NCI-H2171 (cell line): ENCODE measurements at regions not wholly inside any gene's neighbourhood (a gene's known extent, or its start where the extent isn't known, plus 50 kb on each side); places are given as distances from the start of the nearest gene placed in this dataset.

ENCODE experiments used
- DNase-seq: peaks from one replicate; lab custom pipeline; 2025; lab: John Stamatoyannopoulos, UW

DNA sequence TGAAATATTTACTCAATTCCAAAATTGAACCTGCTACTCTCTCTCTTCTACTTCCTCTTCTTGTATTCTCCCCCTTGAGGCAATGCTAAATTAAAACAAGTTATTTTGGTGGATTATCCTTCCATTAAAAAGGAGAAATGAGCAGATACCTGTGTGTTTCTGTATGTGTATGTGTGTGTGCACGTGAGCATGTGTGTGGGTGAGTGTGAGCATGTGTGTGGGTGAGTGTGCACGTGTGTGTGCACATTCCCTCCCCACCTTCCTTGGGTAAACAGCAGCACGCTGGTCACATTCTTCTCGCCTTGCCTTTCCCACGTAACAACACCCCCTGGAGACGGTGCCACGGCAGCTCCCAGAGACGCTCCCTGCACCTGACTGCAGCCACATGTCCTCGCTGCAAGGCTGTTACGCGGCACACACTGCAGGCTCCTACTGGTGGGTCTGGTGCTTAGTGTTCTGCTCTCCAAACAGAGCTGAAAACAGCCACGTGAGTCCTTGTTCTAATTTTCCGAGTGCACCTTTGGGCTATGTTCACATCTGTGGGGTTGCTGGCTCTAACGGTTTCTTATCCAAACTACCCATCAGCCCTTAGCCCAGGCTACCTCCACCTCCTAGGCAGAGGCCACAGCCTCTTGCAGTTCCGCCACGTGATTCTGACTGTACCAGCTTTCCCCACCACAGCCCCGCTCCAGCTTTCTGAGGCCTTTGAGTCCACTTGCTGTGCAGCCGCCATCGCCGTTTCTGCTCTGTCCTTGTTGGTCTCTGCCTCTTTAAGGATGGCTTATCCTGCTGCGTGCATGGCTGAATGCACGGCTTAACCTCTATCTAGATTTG is 123.4 kb downstream of the CTTN start:
- DNase-seq: no peak

DNA sequence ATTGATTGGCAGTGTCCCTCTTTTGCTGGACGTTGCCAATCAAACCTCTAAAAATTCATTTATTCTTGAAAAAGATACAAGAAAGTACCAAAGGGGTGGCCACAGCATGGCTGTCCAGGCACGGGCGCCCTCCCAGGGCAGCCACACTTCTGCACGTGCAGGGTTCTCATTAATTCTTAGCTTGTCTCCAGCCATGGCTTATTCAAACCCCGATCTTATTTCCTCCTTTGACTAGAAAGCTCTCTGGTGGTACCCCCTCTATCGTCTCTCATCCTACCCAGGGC is 123.9 kb downstream of the CTTN start:
- no peak for DNase-seq

DNA sequence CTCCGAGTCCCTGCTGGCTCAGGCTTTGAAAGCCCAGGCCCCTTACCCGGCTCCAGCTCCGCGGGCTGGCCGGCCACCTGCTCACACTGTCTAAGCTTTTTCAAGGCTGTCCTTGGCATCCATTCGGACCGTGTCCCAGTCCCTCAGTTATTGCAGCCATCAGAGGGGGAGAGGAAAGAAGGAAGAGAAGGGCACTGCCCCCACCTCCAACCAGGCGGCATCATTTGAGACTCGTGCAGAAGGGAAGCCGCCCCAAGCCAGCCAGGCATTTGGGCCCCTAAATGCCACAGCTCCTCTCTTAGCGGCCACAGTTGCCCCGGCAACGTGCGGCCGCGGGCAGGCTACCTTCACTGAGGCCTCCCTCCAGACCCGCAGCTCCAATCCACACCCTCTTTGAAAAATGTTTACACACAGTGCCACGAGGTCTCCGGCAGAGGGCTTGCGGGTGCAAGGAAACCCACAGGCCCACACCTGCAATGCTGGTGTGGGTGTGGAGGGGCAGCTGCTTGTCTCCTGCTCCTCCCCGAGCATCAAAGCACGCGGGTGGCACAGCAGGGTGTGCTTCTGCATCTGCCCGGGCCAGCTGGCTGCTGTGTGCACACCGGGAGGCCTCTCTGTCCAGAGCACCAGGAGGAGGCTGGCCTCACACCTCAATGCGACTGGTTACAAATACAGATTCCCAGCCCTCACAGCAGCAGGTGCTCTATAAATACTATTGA is 124.4 kb downstream of the CTTN start:
- no peak for DNase-seq

DNA sequence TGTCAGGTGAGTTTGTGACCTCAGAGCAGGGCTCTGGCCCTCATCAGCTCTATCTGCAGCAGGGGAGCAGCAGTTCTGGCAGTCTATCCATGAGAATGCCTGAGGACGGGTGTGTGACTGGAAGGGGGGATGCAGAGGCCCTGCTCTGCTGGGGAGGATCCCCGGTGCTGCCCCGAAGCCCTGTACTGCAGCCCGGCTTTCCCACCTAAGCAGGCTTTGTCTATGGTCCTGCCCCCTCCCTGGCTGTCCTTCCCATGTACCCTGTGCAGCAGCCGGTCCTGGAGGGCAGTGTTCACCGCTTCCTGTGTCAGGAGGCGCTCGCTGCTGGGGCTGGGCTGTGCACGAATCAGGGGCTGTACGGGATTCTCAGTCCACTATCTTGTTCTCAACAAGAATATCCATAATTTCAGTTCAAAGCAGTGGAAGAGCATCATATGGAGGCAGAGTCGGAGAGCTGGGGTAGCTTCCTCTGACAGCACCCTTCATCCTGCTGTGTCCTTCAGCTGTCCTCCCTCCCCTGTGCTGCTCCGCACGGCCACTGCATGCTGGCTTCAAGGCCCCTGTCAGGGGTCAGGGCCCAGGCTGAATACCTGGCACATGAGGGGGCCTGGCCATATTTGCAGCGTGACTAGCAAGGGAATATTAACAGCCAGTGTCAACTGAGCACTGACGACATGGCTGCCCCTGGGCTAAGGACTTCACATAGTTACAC is 125.2 kb downstream of the CTTN start:
- DNase-seq: no peak

DNA sequence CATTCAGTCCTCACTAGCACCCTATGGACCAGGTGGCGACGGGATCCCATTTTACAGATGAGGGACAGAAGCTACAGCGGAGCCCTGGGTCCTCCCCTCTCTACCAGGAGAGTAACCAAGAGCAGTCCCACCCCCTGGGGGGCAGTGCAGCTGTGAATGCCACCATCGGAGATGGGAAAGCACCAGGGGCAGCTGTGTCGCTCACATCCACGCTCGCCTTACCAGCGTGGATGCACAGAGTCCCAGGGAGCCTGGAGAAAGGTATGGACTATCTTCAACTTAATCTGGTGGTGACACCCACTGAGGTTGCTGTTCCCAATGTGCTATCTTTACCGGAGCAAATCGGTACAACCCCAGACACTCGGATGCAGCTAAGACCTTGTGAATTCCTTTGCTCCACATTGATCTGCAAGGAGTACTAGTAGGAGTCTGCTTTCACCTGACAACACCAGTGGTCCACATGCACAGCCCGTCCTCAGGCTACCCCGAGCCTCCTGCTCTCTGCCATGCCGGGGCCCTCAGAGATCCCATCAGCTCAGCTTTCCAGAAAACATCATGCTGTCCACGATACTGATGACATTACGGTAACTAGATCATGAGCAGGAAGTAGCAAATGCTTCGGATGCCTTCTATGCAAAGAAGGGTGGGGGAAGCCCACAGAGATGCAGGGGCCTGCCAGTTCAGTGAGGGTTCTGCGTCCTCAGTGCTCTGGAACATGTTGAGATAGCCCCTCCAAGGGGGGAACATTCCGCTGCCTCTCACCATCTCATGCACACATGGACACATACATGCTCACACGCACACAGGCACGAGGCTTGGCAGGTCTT is 126.0 kb downstream of the CTTN start:
- no peak for DNase-seq

DNA sequence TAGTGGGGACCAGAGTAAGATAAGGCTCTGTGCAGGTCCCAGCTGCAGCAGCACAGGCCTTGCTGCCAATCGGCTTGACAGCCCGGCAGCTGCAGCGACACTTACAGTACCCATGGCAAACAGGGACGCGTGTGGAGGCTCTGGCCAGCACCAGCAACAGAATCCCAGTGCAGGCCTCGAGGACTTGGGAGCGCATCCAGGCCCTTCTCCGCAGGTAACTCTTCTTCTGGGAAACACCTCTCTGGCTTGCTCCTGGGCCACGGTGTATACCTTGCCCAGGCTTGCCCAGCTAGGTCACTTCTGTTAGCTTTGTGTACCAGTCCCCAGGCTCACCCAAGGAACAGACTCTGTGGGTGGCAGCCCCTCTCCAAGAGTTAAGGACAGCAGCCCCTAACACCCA is 126.7 kb downstream of the CTTN start:
- DNase-seq: no peak

DNA sequence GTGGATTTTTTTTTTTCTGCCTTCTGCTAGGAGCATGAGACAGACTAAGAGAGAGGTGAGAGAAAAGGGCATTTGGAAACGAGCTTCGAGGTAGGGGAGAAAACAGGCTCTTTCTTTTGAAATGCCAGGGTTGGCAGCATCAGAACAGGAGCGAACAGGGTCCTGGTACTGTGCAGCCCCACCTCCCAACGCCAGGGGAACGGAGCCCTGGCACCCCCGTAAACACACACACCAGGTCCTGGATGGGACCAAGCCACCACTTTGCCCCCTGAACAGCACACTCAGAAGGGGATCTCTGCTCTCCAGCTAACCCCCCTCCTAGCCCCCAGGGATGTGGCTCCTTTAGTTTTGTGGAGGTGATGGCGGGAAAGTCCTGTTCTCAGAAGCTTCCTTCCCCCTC is 127.1 kb downstream of the CTTN start:
- DNase-seq: no peak

DNA sequence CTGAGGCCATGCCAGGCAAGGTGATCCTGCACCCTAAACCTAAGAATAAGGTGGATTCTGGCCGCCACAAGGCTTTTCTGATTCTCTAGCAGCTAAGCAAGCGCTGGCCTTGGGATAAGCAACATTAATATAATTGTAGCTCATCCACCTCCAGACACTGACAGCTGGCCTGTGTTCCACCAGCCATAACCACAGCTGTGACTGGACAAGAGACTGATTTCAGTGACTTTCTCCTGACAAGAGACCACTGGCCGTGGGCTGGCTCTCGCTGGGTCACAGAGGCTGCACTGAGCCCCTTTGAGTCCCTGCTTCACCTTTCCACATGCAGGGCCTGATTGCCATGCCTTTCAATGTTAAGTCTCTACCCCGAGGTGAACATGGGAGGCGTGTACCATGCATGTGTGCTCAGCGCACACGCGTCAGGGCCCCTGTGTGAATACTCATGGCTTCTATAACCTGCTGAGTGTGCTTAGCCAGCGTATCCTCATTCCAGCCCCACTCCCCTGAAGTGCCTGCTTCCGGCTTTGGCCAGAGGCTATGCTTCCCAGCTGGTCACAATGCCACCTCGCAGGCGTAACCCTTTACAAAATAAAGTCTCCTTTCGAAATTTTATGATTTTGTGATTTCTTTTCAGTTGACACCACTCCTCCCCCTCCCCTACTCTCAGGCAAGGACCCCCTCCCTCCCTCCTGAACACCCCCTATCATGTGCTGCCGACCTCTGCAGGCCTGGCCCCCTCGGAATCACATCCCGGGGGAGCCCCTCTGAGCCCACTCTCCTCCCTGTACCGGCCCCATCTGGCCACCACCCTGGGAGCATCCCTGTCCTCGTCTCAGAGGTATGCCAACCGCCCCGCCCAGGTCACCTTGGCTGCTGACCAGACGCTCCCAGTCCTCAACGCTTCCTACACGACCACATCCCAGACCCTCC is 128.1 kb downstream of the CTTN start:
- no peak for DNase-seq

DNA sequence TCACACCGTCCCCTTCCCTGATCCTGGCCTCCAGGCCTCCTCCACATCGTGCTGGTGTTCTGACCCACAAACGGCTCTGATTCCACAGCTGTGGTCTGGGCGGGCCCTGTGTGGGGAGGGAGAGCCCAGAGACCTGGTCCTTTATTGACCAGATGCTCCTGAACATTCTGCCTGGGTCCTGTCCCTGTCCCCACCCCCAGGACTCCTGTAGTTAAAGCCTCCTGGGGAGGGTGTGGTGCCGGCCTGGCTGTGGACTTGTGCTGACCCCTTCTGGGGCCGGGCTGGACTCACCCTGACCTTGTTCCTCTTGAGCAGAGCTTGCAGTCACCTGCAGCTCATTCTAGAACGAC is 128.7 kb downstream of the CTTN start:
- no peak for DNase-seq

DNA sequence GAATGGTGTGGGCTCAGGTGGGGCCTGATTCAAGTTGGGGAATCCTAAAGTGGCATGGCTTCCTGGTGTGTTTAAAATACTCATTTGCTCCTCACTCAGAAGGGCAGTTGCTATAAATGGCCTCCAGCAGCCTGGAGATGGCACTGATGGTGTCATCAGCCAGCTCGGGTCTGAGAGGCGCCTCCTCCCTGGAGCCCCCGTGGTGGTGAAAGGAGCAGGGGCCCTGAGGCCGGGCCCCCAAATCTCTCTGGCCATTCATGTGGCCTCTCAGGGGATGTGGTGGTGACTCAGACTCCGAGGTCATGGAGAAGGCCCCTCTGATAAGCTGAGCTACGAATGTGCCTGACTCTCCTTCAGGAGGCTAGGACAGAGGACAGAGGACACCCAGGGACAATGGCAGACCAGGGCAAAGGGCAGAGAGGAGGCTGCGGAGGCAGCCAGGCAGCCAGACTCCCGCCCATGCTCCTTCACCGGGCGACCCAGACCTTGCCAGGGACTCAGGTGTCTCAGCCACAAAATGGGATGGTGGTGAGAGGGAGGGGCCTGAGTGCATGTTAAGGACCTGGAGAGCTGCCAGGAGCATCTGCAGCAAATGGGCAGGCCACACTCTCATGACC is 129.2 kb downstream of the CTTN start:
- no peak for DNase-seq

DNA sequence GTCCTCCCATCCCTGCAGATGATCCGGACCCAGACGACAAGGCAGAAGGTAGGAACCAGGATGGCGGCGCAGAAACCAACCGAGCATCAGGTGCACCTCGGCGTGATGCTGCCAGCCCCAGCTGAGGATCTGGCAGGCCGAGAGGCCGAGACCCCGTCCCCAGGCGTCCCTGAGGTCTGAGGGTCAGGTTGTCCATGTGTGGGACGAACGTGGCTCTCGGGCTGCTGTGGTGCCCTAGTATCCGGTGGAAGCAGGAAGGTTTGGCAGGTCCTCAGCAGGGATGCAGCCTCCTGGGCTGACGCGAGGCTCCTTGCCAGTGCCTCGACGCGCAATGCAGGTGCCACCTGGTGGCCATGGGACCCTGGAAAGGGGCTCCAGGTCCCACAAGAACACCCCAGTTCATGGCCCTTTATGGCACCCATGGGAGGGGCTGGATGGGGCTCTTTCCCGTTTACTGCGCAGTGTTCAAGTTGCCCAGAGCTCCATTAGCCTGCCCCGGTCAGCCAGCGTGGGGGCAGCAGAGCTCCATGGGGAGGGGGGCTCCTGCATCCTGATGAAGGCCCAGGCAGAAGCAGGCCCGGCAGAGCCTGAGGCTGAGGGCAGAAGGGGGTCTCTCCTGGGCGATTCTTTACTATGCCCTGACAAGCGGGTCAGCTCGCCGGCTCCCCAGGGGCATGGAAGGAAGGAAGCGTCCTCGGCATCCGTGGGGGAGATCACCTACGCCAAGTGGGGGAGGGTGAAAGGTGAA is 129.9 kb downstream of the CTTN start:
- no peak for DNase-seq

DNA sequence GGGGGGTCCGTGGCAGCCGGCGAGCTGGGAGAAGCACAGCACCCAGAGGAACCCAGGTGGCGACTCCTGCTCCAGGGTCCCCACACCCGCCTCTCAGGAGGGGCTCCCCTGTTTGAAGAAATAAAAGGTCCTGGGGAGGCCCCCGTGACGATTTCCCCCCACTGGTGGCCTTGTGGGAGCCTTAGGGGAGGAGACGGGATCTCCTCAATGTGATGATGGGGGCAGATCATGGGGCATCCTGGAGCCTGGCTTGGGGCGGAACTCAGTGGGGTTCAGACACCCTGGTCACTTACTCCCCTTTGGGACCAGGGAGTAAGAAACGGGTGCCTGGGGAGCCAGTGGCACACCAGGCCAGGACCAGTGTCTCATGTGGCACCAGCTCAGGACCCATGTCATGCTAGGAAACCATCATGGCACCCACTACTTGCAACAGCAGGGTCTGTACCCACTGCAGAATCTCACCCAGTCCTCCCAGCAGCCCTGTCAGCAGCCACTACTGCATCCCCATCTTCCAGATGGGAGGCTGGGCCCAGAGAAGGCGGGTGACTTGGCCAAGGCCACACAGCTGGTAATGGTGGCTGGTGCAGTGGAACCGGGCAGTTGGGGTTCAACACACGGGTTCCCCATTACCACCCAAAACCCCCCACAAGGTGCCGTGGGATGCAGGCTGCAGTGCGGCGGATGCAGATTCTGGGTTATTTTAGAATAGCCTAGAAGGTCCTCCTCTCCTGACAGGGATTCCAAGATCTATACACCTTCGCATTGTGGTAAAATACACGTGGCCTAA is 130.7 kb downstream of the CTTN start:
- DNase-seq: no peak

DNA sequence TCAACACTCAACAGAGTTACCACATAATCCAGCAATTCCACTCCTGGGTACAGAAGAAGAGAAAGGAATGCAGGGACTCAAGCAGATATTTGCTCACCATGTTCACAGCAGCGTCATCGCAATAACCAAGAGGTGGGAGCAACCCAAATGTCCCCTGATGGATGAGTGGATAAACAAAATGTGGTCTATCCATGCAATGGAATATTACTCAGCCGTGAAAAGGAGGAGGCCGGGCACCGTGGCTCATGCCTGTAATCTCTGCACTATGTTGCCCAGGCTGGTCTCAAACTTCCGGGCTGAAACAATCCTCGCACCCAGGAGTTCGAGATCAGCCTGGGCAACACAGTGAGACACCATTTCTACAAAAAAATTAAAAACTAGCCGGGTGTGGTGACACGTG is 131.7 kb downstream of the CTTN start:
- no peak for DNase-seq

DNA sequence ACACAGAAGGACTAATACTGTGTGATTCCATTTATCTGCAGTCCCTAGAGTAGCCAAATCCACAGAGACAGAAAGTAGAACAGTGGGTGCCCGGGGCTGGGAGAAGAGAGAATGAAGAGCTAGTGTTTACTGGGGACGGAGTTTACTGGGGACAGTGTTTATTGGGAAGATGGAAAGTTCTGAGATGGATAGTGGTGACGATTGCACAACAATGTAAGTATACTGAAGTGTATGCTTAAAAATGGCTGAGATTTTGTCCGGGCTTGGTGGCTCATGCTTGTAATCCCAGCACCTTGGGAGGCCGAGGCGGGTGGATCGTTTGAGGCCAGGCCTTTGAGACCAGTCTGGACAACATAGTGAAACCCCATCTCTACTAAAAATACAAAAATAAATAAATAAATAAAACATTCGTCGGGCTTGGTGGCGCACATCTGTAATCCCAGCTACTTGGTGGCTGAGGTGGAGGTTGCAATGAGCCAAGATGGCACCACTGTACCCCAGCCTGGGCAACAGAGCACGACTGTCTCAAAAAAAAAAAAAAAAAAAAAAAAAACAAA is 132.4 kb downstream of the CTTN start:
- no peak for DNase-seq

DNA sequence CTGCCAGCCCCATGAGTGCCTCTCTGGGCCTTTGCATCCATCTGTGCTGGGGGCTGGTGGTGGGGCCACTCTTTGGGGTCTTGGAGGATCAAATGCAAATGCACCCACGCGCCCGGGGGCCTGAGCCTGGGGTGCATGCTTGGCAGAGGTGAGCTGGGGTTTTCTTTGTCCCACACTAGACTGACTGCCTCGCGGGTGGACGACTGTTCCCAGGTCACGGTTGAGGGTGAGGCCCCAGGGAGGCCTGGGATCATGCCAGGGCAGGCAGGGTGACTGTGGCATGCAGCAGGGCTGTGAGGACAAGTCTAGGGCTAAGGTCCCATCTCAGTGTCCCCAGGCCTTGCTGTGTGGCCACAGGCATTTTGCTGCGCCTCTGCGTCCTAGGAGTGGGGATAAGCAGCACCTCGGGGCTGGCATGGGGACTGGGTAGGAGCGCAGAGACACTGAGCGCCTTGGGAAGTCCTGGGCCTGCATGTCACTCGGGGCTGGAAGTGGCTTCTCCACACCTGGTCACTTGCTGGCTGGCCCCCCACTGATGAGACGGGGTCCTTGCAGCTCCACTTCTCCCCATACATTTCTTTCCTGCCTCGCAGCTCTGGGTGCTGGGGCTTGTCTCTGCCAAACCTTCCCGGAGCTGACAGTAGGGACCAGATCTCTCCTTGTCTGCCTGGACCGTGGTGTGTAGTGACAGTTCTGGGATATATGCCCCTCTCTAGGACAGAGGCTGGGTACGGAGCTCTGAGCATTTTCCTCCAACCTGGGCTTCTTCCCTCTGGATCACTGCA is 133.1 kb downstream of the CTTN start:
- DNase-seq: no peak

DNA sequence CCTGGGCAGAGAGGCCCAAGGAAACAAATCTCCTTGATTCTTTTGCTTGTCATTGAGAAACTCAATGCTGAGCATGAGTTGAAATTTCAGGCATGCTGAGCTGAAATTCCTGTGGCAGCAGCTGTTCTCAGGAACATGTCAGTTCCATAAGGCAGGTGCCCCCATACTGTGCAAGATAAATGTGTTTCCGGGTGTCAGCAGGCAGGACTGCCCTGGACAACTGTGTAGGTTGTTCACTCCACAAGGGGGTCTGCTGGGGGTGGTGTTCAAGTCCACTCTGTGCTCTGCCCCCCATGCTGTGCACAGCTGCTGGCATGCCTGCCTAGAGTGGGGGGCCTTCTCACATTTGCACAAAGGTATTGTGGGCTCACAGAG is 133.7 kb downstream of the CTTN start:
- no peak for DNase-seq

DNA sequence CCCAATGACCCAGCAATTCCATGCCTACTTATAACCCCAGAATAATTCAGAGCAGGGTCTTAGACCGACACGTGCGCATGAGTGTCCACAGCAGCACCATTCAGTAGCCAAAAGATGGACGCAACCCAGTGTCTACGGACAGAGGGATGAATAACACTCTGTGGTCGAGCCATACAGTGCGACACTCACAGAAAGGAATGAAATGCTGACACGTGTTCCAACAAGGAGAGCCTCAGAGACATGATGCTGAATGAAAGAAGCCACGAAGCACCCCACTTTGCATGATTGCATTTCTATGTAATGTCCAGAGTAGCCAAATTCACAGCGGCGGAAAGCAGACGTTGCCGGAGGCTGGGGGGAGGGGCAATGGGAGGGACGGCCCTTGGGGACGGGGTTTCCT is 134.4 kb downstream of the CTTN start:
- DNase-seq: no peak
